Rectal smooth muscle tissue (tissue), 1 donor: ENCODE measurements at regions not wholly inside any gene's neighbourhood (a gene's known extent, or its start where the extent isn't known, plus 50 kb on each side); places are given as distances from the start of the nearest gene placed in this dataset.

Experiments
- H3K27ac ChIP-seq: one replicate; pipeline ENCODE4 v1.7.0; 2013; ENCODE audit warnings: low read depth, low read length, inconsistent platforms
- H3K27me3 ChIP-seq: one replicate; pipeline ENCODE4 v1.7.0; 2013; ENCODE audit warnings: low read length; ENCODE audit not compliant: control insufficient read depth, insufficient read depth
- H3K36me3 ChIP-seq: one replicate; pipeline ENCODE4 v1.7.0; 2013; ENCODE audit warnings: low read length; ENCODE audit not compliant: control insufficient read depth, insufficient read depth
- H3K4me1 ChIP-seq: one replicate; pipeline ENCODE4 v1.7.0; 2013; ENCODE audit warnings: low read length; ENCODE audit not compliant: control insufficient read depth, insufficient read depth
- H3K4me3 ChIP-seq: one replicate; pipeline ENCODE4 v1.7.0; 2013; ENCODE audit warnings: low read length
- H3K9ac ChIP-seq: one replicate; pipeline ENCODE4 v1.7.0; 2013; ENCODE audit warnings: low read length

DNA sequence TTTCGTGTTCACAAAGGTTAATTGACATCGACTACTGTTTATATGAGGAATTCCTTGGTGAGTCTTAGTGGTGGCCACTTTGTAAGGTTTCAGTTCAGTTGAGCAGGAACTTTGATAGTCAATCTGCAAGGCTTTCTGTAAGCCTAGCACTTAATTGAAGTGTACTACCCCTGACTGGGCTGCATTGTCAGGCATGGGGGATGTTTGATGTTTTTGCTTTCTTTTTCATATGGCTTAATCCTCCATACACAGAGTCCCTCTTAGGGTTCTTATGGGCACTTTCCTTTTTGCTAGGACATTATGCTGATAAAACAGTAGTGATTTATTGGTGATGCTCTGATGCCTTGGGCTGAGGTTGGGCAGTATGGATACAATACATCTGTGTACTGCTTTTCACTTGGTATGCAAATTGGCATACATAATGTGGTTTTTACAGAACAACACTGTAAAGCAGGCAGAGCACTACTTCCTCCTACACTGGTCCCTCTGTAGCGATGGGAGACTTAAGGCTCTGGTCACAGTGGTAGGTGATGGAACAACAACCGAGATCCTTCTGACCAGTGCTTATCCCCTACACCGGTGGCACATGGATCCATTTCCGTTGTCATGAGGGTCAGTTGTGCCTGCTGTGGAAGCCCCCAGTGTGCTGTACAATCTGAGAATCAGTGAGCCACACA is 261.0 kb downstream of the MFSD1 start:
- H3K27me3 ChIP-seq: no peaks in the 10 kb centered on the region
- no peak overlapping the region for H3K9ac ChIP-seq
- H3K36me3 ChIP-seq: no peaks in the 10 kb centered on the region
- H3K4me3 ChIP-seq: no peak overlapping the region
- H3K4me1 ChIP-seq: no peaks in the 10 kb centered on the region
- no peak overlapping the region for H3K27ac ChIP-seq

DNA sequence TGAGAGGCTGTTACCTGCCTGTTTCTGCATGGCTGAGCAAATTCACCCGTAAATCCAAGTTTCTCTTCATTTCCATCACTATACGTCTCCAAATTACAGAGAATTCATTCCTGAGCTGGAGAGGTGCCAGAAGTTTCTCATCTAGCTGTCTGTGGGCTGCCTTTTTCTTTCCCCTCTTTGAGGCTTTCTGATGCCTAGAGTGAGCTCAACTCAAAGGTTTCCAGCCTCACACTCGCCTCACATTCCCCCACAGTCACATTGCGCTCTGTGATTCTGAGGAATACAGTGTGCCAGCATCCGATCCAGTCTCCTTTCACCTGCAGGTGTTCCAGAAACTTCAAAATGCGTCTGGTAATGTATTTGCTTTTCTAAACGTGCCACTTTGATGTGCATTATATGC is 267.2 kb downstream of the MFSD1 start, which contains the start of gene IQCJ:
Gene IQCJ (plus strand): TSS at position 229 of the 400 bp plus-strand sequence.
- H3K4me1 ChIP-seq: no peaks in the 10 kb centered on the region
- no peak within 1 kb of the TSS for H3K9ac ChIP-seq
- no peak within 1 kb of the TSS for H3K27ac ChIP-seq
- no peaks in the 10 kb centered on the region for H3K27me3 ChIP-seq
- H3K36me3 ChIP-seq: no peaks in the 10 kb centered on the region
- no peak within 1 kb of the TSS for H3K4me3 ChIP-seq

DNA sequence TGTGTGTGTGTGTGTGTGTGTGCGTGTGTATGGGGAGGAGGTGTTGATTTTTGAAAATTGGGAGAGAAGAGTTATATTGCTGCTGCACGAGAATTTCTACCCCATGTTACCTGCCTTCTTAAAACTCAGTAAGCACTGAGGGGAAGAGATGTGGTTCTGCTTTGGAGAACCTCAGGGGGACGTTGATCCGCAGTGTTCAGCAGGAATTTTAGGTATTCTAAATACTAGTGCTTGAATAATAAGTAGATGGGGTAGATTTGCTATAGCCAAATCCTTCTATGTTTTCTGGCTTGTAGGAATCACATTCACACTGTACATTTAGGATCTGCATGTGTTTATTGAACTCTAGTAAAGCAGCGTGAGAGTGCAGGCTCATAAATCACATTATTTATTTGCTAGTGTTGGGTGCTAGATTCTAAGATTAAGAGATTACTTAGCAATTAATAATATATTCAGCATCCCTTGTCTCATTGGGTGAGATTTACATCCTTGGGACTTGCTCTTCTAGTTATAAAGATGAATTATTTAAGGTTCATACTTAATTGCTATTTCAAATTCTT is 268.1 kb downstream of the MFSD1 start:
- no peak overlapping the region for H3K9ac ChIP-seq
- no peaks in the 10 kb centered on the region for H3K36me3 ChIP-seq
- no peak overlapping the region for H3K4me3 ChIP-seq
- no peaks in the 10 kb centered on the region for H3K27me3 ChIP-seq
- no peaks in the 10 kb centered on the region for H3K4me1 ChIP-seq
- H3K27ac ChIP-seq: no peak overlapping the region

DNA sequence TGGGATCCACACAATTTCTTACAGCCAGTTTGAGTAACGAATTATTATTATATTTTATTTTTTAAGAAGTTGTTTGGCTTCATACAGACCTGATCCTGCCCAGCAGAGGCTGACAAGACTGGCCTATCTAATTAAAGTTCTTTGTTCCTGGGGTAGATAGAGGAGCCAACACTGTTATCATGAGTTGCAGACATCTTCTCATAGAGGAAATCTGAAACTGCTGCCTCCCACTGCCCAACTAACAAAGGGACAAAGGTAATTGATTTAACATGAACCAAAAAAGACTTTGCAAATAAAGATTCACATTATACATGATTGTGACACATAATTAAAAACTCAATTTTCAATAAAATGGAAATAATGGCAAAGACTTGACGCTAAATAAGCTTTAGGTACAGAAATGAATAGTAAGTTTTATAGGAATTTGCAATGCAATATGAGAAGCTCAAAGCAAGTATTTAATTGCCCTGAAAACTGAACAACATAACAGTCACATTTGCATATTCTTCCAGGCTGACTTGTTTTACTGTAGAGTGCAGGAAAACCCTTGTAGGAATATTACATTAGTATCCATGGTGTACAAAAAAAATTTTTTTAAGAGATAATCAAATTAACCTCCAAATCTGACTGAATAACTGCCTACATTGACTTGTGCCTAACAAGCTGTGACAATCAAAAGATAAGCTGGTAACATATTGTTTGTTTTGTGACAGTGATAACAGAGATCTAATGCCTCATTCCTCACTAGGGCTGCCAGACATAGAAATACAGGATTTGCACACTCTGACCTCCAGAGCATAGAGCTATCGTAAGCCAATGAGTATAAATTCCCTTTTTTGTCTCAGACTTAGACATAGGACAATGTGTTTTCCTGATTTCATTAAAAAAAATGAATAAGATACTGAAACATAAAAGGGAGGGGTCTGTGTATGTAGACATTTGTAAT is 273.2 kb downstream of the MFSD1 start:
- Histone ChIP-seq H3K36me3 (no peaks in the 10 kb centered on the region), H3K4me3 (no peak overlapping the region), H3K4me1 (no peaks in the 10 kb centered on the region), H3K9ac (no peak overlapping the region), H3K27me3 (no peaks in the 10 kb centered on the region), H3K27ac (no peak overlapping the region)

DNA sequence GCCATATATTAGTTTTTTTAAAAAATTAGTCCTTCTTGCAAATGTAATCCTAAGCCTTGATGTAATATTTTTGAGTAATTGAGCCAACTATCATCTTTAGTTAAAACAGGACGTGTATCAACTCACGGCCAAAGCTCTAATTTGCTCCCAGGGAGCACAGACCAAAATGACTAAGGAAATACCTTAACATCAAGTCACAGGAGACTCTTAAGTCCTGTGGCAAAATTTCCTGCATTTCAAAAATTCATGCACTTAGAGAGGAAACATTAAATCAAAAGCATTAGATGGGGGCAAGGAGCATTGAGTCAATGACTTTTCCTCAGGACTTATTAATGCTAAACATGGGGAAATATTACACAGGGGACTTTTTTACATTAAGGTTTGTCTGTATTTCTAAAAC is 276.0 kb downstream of the MFSD1 start:
- H3K4me3 ChIP-seq: no peak overlapping the region
- no peaks in the 10 kb centered on the region for H3K4me1 ChIP-seq
- no peak overlapping the region for H3K9ac ChIP-seq
- H3K27ac ChIP-seq: no peak overlapping the region
- no peaks in the 10 kb centered on the region for H3K36me3 ChIP-seq
- no peaks in the 10 kb centered on the region for H3K27me3 ChIP-seq

DNA sequence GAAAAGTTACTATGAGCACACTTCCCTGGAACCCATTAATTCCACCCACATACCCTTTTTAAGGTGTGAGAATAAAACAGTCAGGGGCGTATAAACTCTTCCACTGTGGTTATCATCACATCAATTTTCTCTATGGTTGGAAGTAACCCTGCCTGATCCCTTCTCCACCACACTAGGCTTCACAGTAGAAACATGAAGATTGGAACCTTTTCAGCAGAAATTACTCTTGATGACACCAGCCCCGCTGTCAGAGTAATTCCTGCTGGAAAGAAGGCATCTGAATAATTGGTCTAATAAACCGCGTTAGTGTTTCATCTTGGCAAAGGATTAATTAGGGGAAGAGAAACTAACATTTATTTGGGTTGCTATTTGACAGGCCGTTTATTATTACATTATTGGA is 278.4 kb downstream of the MFSD1 start:
- Histone ChIP-seq H3K4me1 (no peaks in the 10 kb centered on the region), H3K36me3 (no peaks in the 10 kb centered on the region), H3K9ac (no peak overlapping the region), H3K27ac (no peak overlapping the region), H3K4me3 (no peak overlapping the region), H3K27me3 (no peaks in the 10 kb centered on the region)

DNA sequence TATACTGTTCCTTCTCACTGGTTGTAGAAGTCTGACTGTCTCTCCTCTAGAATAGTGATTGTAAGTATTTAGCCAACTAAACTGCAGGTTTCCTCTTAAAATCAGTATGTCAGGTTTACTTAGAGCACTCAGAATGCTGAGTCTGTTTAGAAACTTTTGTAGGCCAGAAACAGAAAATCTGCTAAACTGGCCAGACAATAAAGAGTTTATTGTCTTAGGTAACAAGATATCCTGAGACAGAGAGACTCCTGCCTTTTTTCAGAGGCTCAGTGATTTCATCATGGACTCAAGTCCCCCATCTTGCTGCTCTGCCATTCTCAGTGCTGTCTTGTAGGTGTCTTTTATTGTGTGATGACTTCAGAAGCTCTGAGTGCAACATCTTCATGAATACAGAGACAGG is 279.0 kb downstream of the MFSD1 start:
- Histone ChIP-seq H3K27me3 (no peaks in the 10 kb centered on the region), H3K27ac (no peak overlapping the region), H3K4me1 (no peaks in the 10 kb centered on the region), H3K4me3 (no peak overlapping the region), H3K36me3 (no peaks in the 10 kb centered on the region), H3K9ac (no peak overlapping the region)

DNA sequence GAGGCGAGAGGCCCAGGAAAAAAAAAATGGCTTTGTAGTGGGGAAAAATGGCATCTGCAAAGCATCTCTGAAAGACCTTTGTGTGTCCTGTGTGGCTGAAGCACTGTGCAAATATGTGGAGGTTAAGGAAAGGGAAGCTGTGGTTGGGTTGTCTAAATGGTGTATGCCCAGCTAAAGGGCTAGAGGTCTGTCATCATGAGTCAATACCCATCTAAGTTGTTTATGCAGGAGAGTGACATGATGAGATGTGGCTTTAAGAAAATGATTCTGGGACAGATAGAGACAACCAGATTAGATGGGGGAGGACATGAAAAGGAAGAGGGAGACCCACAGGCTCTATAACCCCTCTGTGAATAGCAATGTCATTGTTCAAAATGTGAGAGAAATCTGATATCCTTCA is 280.7 kb downstream of the MFSD1 start:
- no peaks in the 10 kb centered on the region for H3K4me1 ChIP-seq
- no peak overlapping the region for H3K9ac ChIP-seq
- H3K27ac ChIP-seq: no peak overlapping the region
- no peaks in the 10 kb centered on the region for H3K36me3 ChIP-seq
- H3K4me3 ChIP-seq: no peak overlapping the region
- H3K27me3 ChIP-seq: no peaks in the 10 kb centered on the region

DNA sequence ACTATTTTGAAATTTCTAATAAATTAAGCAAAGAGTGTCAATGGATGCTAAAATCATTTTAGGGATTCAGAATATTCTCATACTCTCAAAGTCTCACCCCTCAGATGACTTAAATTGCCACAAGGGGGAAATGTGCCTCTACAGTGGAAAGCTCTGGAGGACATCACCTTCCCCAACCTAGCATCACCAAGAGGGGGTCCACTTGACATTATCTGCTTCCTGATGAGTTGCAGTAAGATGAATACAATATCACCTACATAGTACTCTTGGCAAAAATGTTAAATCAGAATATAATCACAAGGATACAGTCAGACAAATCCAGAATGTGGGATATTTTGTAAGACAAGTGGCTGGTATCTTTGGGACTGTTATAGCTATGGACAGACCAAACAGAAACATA is 290.1 kb downstream of the MFSD1 start:
- Histone ChIP-seq H3K4me1 (no peaks in the 10 kb centered on the region), H3K27me3 (no peaks in the 10 kb centered on the region), H3K27ac (no peak overlapping the region), H3K9ac (no peak overlapping the region), H3K36me3 (no peaks in the 10 kb centered on the region), H3K4me3 (no peak overlapping the region)

DNA sequence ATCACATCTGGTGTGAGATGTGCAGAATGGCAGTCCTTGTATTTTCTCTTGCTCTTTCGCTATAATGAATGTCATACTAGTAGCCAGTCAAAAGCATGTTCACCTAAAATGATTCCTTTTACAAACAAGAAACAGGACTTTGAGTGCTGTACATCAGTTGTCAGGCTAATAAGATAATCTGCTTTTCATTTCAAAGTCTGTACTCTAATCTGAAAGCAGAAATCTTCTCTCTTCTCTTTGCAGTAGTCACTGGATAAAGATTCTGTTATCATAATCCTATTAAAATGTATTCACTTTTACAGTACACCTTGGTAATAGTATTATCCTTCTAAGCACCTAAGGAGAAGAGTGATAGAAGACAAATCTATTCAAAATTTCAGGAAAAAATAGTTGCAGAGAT is 300.1 kb downstream of the MFSD1 start:
- no peak overlapping the region for H3K27ac ChIP-seq
- no peaks in the 10 kb centered on the region for H3K36me3 ChIP-seq
- H3K27me3 ChIP-seq: no peaks in the 10 kb centered on the region
- no peaks in the 10 kb centered on the region for H3K4me1 ChIP-seq
- no peak overlapping the region for H3K9ac ChIP-seq
- H3K4me3 ChIP-seq: no peak overlapping the region

DNA sequence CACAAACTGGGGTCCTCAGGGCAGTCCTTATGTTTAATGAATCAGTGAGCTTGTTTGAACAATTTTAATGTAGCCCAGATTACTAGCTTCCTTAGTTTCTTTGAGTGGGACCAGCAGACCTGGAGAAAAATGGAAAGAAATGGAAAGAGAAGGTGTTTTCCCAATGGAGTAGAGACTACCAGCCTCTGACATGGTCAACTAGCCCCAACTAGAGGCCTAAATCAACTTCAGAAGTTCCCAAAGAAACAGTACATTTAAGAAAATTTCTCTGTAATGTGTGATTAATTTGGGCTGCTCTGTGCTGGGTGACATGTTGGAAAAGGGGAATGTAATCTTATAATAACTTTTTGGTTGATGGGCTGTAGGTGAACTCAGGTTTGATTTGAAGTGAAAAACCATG is 310.9 kb downstream of the MFSD1 start:
- no peaks in the 10 kb centered on the region for H3K27me3 ChIP-seq
- H3K4me1 ChIP-seq: no peaks in the 10 kb centered on the region
- no peak overlapping the region for H3K27ac ChIP-seq
- H3K36me3 ChIP-seq: no peaks in the 10 kb centered on the region
- H3K9ac ChIP-seq: no peak overlapping the region
- H3K4me3 ChIP-seq: no peak overlapping the region

DNA sequence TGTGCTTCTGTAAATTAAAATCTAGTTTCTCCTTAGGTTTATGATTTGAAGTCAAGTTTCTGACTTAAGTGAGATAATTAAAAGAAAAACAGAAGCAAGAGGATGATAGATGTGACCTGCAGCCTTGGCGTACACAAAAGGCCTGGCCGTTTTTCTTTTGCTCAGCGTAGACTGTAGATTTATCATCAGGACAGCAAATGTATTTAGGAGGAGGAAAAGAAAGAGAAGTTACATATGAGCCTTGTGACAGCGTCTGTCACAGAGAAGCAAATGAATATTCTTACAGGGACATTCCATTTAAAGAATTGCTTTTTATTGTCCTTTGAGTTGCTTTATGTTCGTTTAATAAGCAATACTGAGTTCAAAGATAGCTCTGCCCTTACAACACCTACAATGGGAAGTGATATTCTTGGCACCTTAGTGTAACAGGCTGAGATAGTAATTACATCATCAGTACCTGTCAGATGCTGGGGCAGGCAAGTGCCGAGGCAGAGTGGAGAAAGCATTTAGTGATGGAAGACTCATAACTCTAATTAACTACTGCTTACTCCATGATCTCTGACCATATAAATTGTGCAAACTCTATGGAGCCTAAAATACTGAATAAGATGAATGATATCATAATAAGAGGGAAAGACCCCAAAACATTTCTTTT is 311.5 kb downstream of the MFSD1 start:
- Histone ChIP-seq H3K4me3 (no peak overlapping the region), H3K4me1 (no peaks in the 10 kb centered on the region), H3K36me3 (no peaks in the 10 kb centered on the region), H3K27ac (no peak overlapping the region), H3K9ac (no peak overlapping the region), H3K27me3 (no peaks in the 10 kb centered on the region)
